ENCODE measurements at regions not wholly inside any gene's neighbourhood (a gene's known extent, or its start where the extent isn't known, plus 50 kb on each side); places are given as distances from the start of the nearest gene placed in this dataset.
A peak's percentile ranks its signal among the peaks of the same experiment; 100 is the strongest.

DNA sequence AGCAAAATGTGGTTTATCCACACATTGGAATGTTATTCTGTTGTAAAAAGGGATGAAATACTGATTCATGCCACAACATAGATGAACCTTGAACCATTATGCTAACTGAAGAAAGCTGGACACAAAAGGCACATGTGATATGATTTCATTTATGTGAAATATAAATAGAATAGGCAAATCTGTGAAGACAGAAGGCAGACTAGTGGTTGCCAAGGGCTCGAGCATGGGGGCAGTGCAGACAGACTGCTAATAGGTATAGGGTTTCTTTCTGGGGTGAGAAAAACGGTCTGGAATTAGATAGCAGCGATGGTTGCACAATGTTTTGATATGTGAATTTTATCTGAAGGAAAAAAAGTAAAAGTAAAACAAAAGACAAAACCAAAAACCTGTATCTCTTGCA, 54.6 kb upstream of the FNDC1 start:
- 62% methylated on average over 1 of the region's 3 CpGs for WGBS
- Histone ChIP-seq H2BK5ac (ENCODE audit: low read depth, low read length, poor library complexity, severe bottlenecking) (no peak overlapping the region), H3K4ac (ENCODE audit: low read depth in 1 of 2, low read length in 2 of 2) (no peak overlapping the region), H3K4me2 (ENCODE audit: low read length, poor library complexity, severe bottlenecking) (no peak overlapping the region), H3K27me3 (ENCODE audit: control insufficient read depth in 1 of 2, insufficient read depth in 1 of 2, low read length in 2 of 2) (peaks cover 2 to 4% of the 10 kb centered on the region in 2 experiments), H3K9ac (ENCODE audit: low read length) (no peak overlapping the region), H2BK120ac (ENCODE audit: low read depth, low read length) (no peak overlapping the region), H2BK12ac (ENCODE audit: low read length in 2 of 2) (no peak overlapping the region), H4K91ac (ENCODE audit: low read length) (no peak overlapping the region), H4K8ac (ENCODE audit: low read length) (no peak overlapping the region), H3K23ac (ENCODE audit: low read length in 2 of 2) (no peak overlapping the region), H3K27ac (ENCODE audit: low read length, poor library complexity, severe bottlenecking) (no peak overlapping the region), H2AFZ (ENCODE audit: low read depth, low read length) (no peak overlapping the region), H3K18ac (ENCODE audit: low read depth in 1 of 2, low read length in 2 of 2) (no peak overlapping the region), H3K4me1 (ENCODE audit: control insufficient read depth, insufficient read depth, low read depth, low read length) (peaks cover 2% of the 10 kb centered on the region), H3K9me3 (ENCODE audit: control insufficient read depth, low read length) (no peaks in the 10 kb centered on the region), H2AK5ac (ENCODE audit: low read length, severe bottlenecking) (no peak overlapping the region), H2BK15ac (ENCODE audit: low read depth, poor library complexity, severe bottlenecking) (no peak overlapping the region), H3K14ac (ENCODE audit: low read length in 2 of 2) (no peak overlapping the region), H3K79me1 (replicated peaks; ENCODE audit: low read length, poor library complexity, severe bottlenecking) (no peaks in the 10 kb centered on the region), H3K4me3 (ENCODE audit: insufficient read depth in 1 of 2, low read depth in 1 of 2, low read length in 2 of 2) (no peak overlapping the region), H3K36me3 (ENCODE audit: control insufficient read depth in 1 of 2, insufficient read depth in 2 of 2, low read depth in 1 of 2, low read length in 2 of 2) (no peaks in the 10 kb centered on the region)
- no peak for DNase-seq

DNA sequence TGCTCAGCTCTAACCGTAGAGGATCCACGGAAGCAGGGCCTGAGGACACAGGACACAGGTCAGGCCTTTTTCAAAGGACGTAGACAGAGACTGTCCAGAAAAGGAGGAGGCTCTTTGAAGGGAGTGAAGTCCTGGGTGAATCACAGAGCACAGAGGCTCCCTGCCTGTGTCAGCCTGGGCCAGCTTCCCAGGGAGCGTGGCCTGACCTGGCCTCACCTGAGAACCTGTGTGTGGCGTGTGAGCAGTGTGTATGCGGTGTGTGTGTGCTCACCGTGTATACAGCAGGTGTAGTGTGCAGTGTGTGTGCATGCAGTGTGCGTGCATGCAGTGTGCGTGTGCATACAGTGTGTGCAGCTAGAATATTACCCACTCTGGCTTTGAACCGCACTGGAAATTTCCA, 56.0 kb upstream of the FNDC1 start:
- H2AFZ ChIP-seq (ENCODE audit: low read depth, low read length): no peak overlapping the region
- H4K8ac ChIP-seq (ENCODE audit: low read length): no peak overlapping the region
- WGBS: 90% methylated on average over 10 of the region's 10 CpGs

DNA sequence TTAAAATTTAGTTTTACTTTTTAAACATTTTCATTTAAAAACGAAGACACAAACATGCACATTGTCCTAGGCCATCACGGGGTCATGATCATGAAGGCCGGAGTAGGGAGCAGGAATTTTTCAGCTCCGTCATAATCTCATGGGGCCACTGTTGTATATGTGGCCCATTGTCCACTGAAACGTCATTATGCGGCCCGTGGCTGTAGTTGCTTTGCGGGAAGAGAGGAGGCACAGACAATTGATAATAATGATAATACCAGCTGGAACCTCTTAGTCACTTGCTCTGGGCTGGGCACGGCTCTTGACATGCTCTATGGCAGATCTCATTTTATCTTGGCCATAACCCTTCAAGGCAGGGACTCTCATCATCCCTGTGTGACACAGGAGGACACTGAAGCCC, 56.5 kb upstream of the FNDC1 start:
- H3K9ac ChIP-seq (ENCODE audit: low read length): no peak overlapping the region
- H2AK5ac ChIP-seq (ENCODE audit: low read length, severe bottlenecking): no peak overlapping the region
- no peak overlapping the region for H2BK12ac ChIP-seq (ENCODE audit: low read length in 2 of 2)
- H2BK5ac ChIP-seq (ENCODE audit: low read depth, low read length, poor library complexity, severe bottlenecking): no peak overlapping the region
- no peak overlapping the region for H3K18ac ChIP-seq (ENCODE audit: low read depth in 1 of 2, low read length in 2 of 2)
- H3K4me3 ChIP-seq (ENCODE audit: insufficient read depth in 1 of 2, low read depth in 1 of 2, low read length in 2 of 2): no peak overlapping the region
- no peak overlapping the region for H2BK15ac ChIP-seq (ENCODE audit: low read depth, poor library complexity, severe bottlenecking)
- H3K36me3 ChIP-seq (ENCODE audit: control insufficient read depth in 1 of 2, insufficient read depth in 2 of 2, low read depth in 1 of 2, low read length in 2 of 2): no peaks in the 10 kb centered on the region
- no peak overlapping the region for H3K27ac ChIP-seq (ENCODE audit: low read length, poor library complexity, severe bottlenecking)
- peaks cover 2% of the 10 kb centered on the region for H3K4me1 ChIP-seq (ENCODE audit: control insufficient read depth, insufficient read depth, low read depth, low read length)
- H2AFZ ChIP-seq (ENCODE audit: low read depth, low read length): no peak overlapping the region
- DNase-seq: no peak
- H3K9me3 ChIP-seq (ENCODE audit: control insufficient read depth, low read length): no peaks in the 10 kb centered on the region
- H3K4me2 ChIP-seq (ENCODE audit: low read length, poor library complexity, severe bottlenecking): no peak overlapping the region
- no peak overlapping the region for H3K23ac ChIP-seq (ENCODE audit: low read length in 2 of 2)
- 87% methylated on average over 9 of the region's 9 CpGs for WGBS
- peaks cover 4 to 10% of the 10 kb centered on the region in 2 experiments for H3K27me3 ChIP-seq (ENCODE audit: control insufficient read depth in 1 of 2, insufficient read depth in 1 of 2, low read length in 2 of 2)
- no peak overlapping the region for H2BK120ac ChIP-seq (ENCODE audit: low read depth, low read length)
- H4K91ac ChIP-seq (ENCODE audit: low read length): no peak overlapping the region
- H3K79me1 ChIP-seq (replicated peaks; ENCODE audit: low read length, poor library complexity, severe bottlenecking): no peaks in the 10 kb centered on the region
- H3K4ac ChIP-seq (ENCODE audit: low read depth in 1 of 2, low read length in 2 of 2): no peak overlapping the region
- H4K8ac ChIP-seq (ENCODE audit: low read length): no peak overlapping the region
- no peak overlapping the region for H3K14ac ChIP-seq (ENCODE audit: low read length in 2 of 2)

More for the DNA sequence above, 56.0 kb upstream of the FNDC1 start:
- Histone ChIP-seq H3K4me1 (ENCODE audit: control insufficient read depth, insufficient read depth, low read depth, low read length) (peaks cover 2% of the 10 kb centered on the region), H3K14ac (ENCODE audit: low read length in 2 of 2) (peak overlapping the region in 1 of 2 experiments; percentile 5), H4K91ac (ENCODE audit: low read length) (no peak overlapping the region), H2AK5ac (ENCODE audit: low read length, severe bottlenecking) (no peak overlapping the region), H3K9ac (ENCODE audit: low read length) (no peak overlapping the region), H3K18ac (ENCODE audit: low read depth in 1 of 2, low read length in 2 of 2) (no peak overlapping the region), H3K36me3 (ENCODE audit: control insufficient read depth in 1 of 2, insufficient read depth in 2 of 2, low read depth in 1 of 2, low read length in 2 of 2) (no peaks in the 10 kb centered on the region), H3K23ac (ENCODE audit: low read length in 2 of 2) (no peak overlapping the region), H3K27ac (ENCODE audit: low read length, poor library complexity, severe bottlenecking) (no peak overlapping the region), H3K27me3 (ENCODE audit: control insufficient read depth in 1 of 2, insufficient read depth in 1 of 2, low read length in 2 of 2) (peaks cover 4 to 7% of the 10 kb centered on the region in 2 experiments), H2BK12ac (ENCODE audit: low read length in 2 of 2) (no peak overlapping the region), H3K4me2 (ENCODE audit: low read length, poor library complexity, severe bottlenecking) (no peak overlapping the region), H3K4me3 (ENCODE audit: insufficient read depth in 1 of 2, low read depth in 1 of 2, low read length in 2 of 2) (no peak overlapping the region), H2BK120ac (ENCODE audit: low read depth, low read length) (no peak overlapping the region), H3K4ac (ENCODE audit: low read depth in 1 of 2, low read length in 2 of 2) (no peak overlapping the region), H3K9me3 (ENCODE audit: control insufficient read depth, low read length) (no peaks in the 10 kb centered on the region), H3K79me1 (replicated peaks; ENCODE audit: low read length, poor library complexity, severe bottlenecking) (no peaks in the 10 kb centered on the region), H2BK5ac (ENCODE audit: low read depth, low read length, poor library complexity, severe bottlenecking) (no peak overlapping the region), H2BK15ac (ENCODE audit: low read depth, poor library complexity, severe bottlenecking) (no peak overlapping the region)
- DNase-seq: no peak

- Histone ChIP-seq H2AFZ (ENCODE audit: low read depth, low read length) (no peak overlapping the region), H3K4me1 (ENCODE audit: control insufficient read depth, insufficient read depth, low read depth, low read length) (peaks cover 2% of the 10 kb centered on the region), H3K79me1 (replicated peaks; ENCODE audit: low read length, poor library complexity, severe bottlenecking) (no peaks in the 10 kb centered on the region), H3K4me3 (ENCODE audit: insufficient read depth in 1 of 2, low read depth in 1 of 2, low read length in 2 of 2) (no peak overlapping the region), H3K18ac (ENCODE audit: low read depth in 1 of 2, low read length in 2 of 2) (no peak overlapping the region), H4K8ac (ENCODE audit: low read length) (no peak overlapping the region), H3K4me2 (ENCODE audit: low read length, poor library complexity, severe bottlenecking) (no peak overlapping the region), H3K27me3 (ENCODE audit: control insufficient read depth in 1 of 2, insufficient read depth in 1 of 2, low read length in 2 of 2) (peaks cover 4 to 13% of the 10 kb centered on the region in 2 experiments), H2AK5ac (ENCODE audit: low read length, severe bottlenecking) (no peak overlapping the region), H3K14ac (ENCODE audit: low read length in 2 of 2) (no peak overlapping the region), H3K9me3 (ENCODE audit: control insufficient read depth, low read length) (no peaks in the 10 kb centered on the region), H2BK120ac (ENCODE audit: low read depth, low read length) (no peak overlapping the region), H3K36me3 (ENCODE audit: control insufficient read depth in 1 of 2, insufficient read depth in 2 of 2, low read depth in 1 of 2, low read length in 2 of 2) (no peaks in the 10 kb centered on the region), H2BK15ac (ENCODE audit: low read depth, poor library complexity, severe bottlenecking) (no peak overlapping the region), H2BK5ac (ENCODE audit: low read depth, low read length, poor library complexity, severe bottlenecking) (no peak overlapping the region), H2BK12ac (ENCODE audit: low read length in 2 of 2) (no peak overlapping the region), H4K91ac (ENCODE audit: low read length) (no peak overlapping the region), H3K23ac (ENCODE audit: low read length in 2 of 2) (no peak overlapping the region), H3K9ac (ENCODE audit: low read length) (no peak overlapping the region), H3K4ac (ENCODE audit: low read depth in 1 of 2, low read length in 2 of 2) (no peak overlapping the region), H3K27ac (ENCODE audit: low read length, poor library complexity, severe bottlenecking) (no peak overlapping the region)
- DNase-seq: no peak
Measured at GRCh38 chr6:159110748-159111147, 58.5 kb upstream of the FNDC1 start.
